ENCODE measurements at regions not wholly inside any gene's neighbourhood (a gene's known extent, or its start where the extent isn't known, plus 50 kb on each side); places are given as distances from the start of the nearest gene placed in this dataset.

- Histone ChIP-seq H3K4me1 (ENCODE audit: low read depth, poor library complexity, severe bottlenecking) (no peaks in the 10 kb centered on the region), H2AFZ (ENCODE audit: low read depth) (no peak overlapping the region), H3K27ac (no peak overlapping the region), H3K79me2 (ENCODE audit: insufficient read depth, low read depth) (no peaks in the 10 kb centered on the region), H3K4me2 (no peak overlapping the region), H3K4me3 (IDR thresholded peaks at IDR 0.05; ENCODE audit: insufficient read depth, low read depth, low read length) (no peak overlapping the region), H3K36me3 (ENCODE audit: insufficient read depth) (no peaks in the 10 kb centered on the region), H4K20me1 (ENCODE audit: insufficient read depth) (no peaks in the 10 kb centered on the region), H3K9ac (no peak overlapping the region), H3K27me3 (ENCODE audit: insufficient read depth, low read depth) (no peaks in the 10 kb centered on the region)
- no peak for TF ChIP-seq CTCF (conservative IDR thresholded peaks at IDR 0.05; ENCODE audit: low read depth, low read length)
Observed at GRCh38 chr6:51323056-51323455, 504.4 kb downstream of the TFAP2B start.

GRCh38 chr6:51330971-51331370 lies 512.3 kb downstream of the TFAP2B start:
- no peaks in the 10 kb centered on the region for H3K36me3 ChIP-seq (ENCODE audit: insufficient read depth)
- H2AFZ ChIP-seq (ENCODE audit: low read depth), result no peak overlapping the region
- H4K20me1 ChIP-seq (ENCODE audit: insufficient read depth), result no peaks in the 10 kb centered on the region
- H3K79me2 ChIP-seq (ENCODE audit: insufficient read depth, low read depth), result no peaks in the 10 kb centered on the region
- no peak overlapping the region for H3K9ac ChIP-seq
- H3K27me3 ChIP-seq (ENCODE audit: insufficient read depth, low read depth), result no peaks in the 10 kb centered on the region
- H3K27ac ChIP-seq, result no peak overlapping the region
- no peaks in the 10 kb centered on the region for H3K4me1 ChIP-seq (ENCODE audit: low read depth, poor library complexity, severe bottlenecking)
- TF ChIP-seq CTCF (conservative IDR thresholded peaks at IDR 0.05; ENCODE audit: low read depth, low read length), result no peak
- no peak overlapping the region for H3K4me3 ChIP-seq (IDR thresholded peaks at IDR 0.05; ENCODE audit: insufficient read depth, low read depth, low read length)
- H3K4me2 ChIP-seq, result no peak overlapping the region

GRCh38 chr6:51335543-51335942 lies 516.9 kb downstream of the TFAP2B start:
- H3K4me2 ChIP-seq, result no peak overlapping the region
- H3K4me3 ChIP-seq (IDR thresholded peaks at IDR 0.05; ENCODE audit: insufficient read depth, low read depth, low read length), result no peak overlapping the region
- no peak for TF ChIP-seq CTCF (conservative IDR thresholded peaks at IDR 0.05; ENCODE audit: low read depth, low read length)

GRCh38 chr6:51336185-51336584 lies 517.5 kb downstream of the TFAP2B start:
- Histone ChIP-seq H3K36me3 (ENCODE audit: insufficient read depth) (no peaks in the 10 kb centered on the region), H3K27me3 (ENCODE audit: insufficient read depth, low read depth) (no peaks in the 10 kb centered on the region), H3K27ac (no peak overlapping the region), H3K4me3 (IDR thresholded peaks at IDR 0.05; ENCODE audit: insufficient read depth, low read depth, low read length) (no peak overlapping the region), H3K4me2 (no peak overlapping the region), H3K4me1 (ENCODE audit: low read depth, poor library complexity, severe bottlenecking) (no peaks in the 10 kb centered on the region), H3K79me2 (ENCODE audit: insufficient read depth, low read depth) (no peaks in the 10 kb centered on the region), H4K20me1 (ENCODE audit: insufficient read depth) (no peaks in the 10 kb centered on the region), H2AFZ (ENCODE audit: low read depth) (no peak overlapping the region), H3K9ac (no peak overlapping the region)
- TF ChIP-seq CTCF (conservative IDR thresholded peaks at IDR 0.05; ENCODE audit: low read depth, low read length), result no peak

More at GRCh38 chr6:51335543-51335942, 516.9 kb downstream of the TFAP2B start:
- no peaks in the 10 kb centered on the region for H3K36me3 ChIP-seq (ENCODE audit: insufficient read depth)
- H3K27me3 ChIP-seq (ENCODE audit: insufficient read depth, low read depth), result no peaks in the 10 kb centered on the region
- no peaks in the 10 kb centered on the region for H3K79me2 ChIP-seq (ENCODE audit: insufficient read depth, low read depth)
- no peak overlapping the region for H2AFZ ChIP-seq (ENCODE audit: low read depth)
- H3K9ac ChIP-seq, result no peak overlapping the region
- no peaks in the 10 kb centered on the region for H4K20me1 ChIP-seq (ENCODE audit: insufficient read depth)
- H3K27ac ChIP-seq, result no peak overlapping the region
- H3K4me1 ChIP-seq (ENCODE audit: low read depth, poor library complexity, severe bottlenecking), result no peaks in the 10 kb centered on the region
